ENCODE measurements at regions not wholly inside any gene's neighbourhood (a gene's known extent, or its start where the extent isn't known, plus 50 kb on each side); places are given as distances from the start of the nearest gene placed in this dataset.

GRCh38 chr2:129812654-129813053, 166.8 kb upstream of the RAB6C start:
- H3K9me3 ChIP-seq: peaks cover 4% of the 10 kb centered on the region
- H3K4me3 ChIP-seq: no peak overlapping the region
- no peak overlapping the region for H3K27ac ChIP-seq
- DNase-seq (no peak), ATAC-seq (no peak)
- H3K4me1 ChIP-seq: no peaks in the 10 kb centered on the region
- WGBS, 3 donors: 79 to 88% (median 81%) methylated on average over 3 of the region's 3 CpGs
- TF ChIP-seq CTCF (IDR thresholded peaks at IDR 0.05): no peak
- intact Hi-C loops (cut with DNase I): no loop called here
- H3K27me3 ChIP-seq (ENCODE audit: insufficient read depth in 3 of 3, low read length in 2 of 3): peaks cover 0 to 3% (median 0%) of the 10 kb centered on the region in 3 donors
- no peaks in the 10 kb centered on the region for H3K36me3 ChIP-seq (ENCODE audit: insufficient read depth in 1 of 2, low read depth in 1 of 2)

GRCh38 chr2:129813404-129813803, 166.1 kb upstream of the RAB6C start:
- ATAC-seq (no peak), DNase-seq (no peak)
- Histone ChIP-seq H3K9me3 (peaks cover 4% of the 10 kb centered on the region), H3K36me3 (ENCODE audit: insufficient read depth in 1 of 2, low read depth in 1 of 2) (no peaks in the 10 kb centered on the region), H3K27ac (no peak overlapping the region), H3K27me3 (ENCODE audit: insufficient read depth in 3 of 3, low read length in 2 of 3) (peaks cover 0 to 3% (median 0%) of the 10 kb centered on the region in 3 donors), H3K4me3 (no peak overlapping the region), H3K4me1 (no peaks in the 10 kb centered on the region)
- intact Hi-C loops (cut with DNase I): no loop called here
- 77 to 94% (median 84%) methylated on average over 4 of the region's 4 CpGs for WGBS, 3 donors
- no peak for TF ChIP-seq CTCF (IDR thresholded peaks at IDR 0.05)

GRCh38 chr2:129816813-129817574, 162.5 kb upstream of the RAB6C start:
- Histone ChIP-seq H3K36me3 (ENCODE audit: insufficient read depth in 1 of 2, low read depth in 1 of 2) (no peaks in the 10 kb centered on the region), H3K27ac (no peak overlapping the region), H3K4me3 (no peak overlapping the region), H3K9me3 (peaks cover 4% of the 10 kb centered on the region), H3K27me3 (ENCODE audit: insufficient read depth in 3 of 3, low read length in 2 of 3) (no peaks in the 10 kb centered on the region), H3K4me1 (no peaks in the 10 kb centered on the region)
- WGBS, 3 donors: 80 to 88% (median 86%) methylated on average over 16 of the region's 16 CpGs
- ATAC-seq (no peak), DNase-seq (no peak)
- intact Hi-C loops (cut with DNase I): no loop called here
- no peak for TF ChIP-seq CTCF (IDR thresholded peaks at IDR 0.05)

- H3K4me3 ChIP-seq: no peak overlapping the region
- WGBS, 3 donors: 82 to 89% (median 83%) methylated on average over 7 of the region's 7 CpGs
- no peaks in the 10 kb centered on the region for H3K4me1 ChIP-seq
- TF ChIP-seq CTCF (IDR thresholded peaks at IDR 0.05): no peak
- ATAC-seq (no peak), DNase-seq (no peak)
- H3K36me3 ChIP-seq (ENCODE audit: insufficient read depth in 1 of 2, low read depth in 1 of 2): no peaks in the 10 kb centered on the region
- H3K9me3 ChIP-seq: peaks cover 4% of the 10 kb centered on the region
- H3K27me3 ChIP-seq (ENCODE audit: insufficient read depth in 3 of 3, low read length in 2 of 3): no peaks in the 10 kb centered on the region
- no peak overlapping the region for H3K27ac ChIP-seq
- intact Hi-C loops (cut with DNase I): no loop called here
These were observed 159.6 kb upstream of the RAB6C start for GRCh38 chr2:129819855-129820254.

GRCh38 chr2:129820908-129821307, 158.6 kb upstream of the RAB6C start:
- TF ChIP-seq CTCF (IDR thresholded peaks at IDR 0.05): no peak
- no peaks in the 10 kb centered on the region for H3K27me3 ChIP-seq (ENCODE audit: insufficient read depth in 3 of 3, low read length in 2 of 3)
- no peak overlapping the region for H3K27ac ChIP-seq
- no peaks in the 10 kb centered on the region for H3K4me1 ChIP-seq
- DNase-seq (no peak), ATAC-seq (no peak)
- intact Hi-C loops (cut with DNase I): no loop called here
- H3K9me3 ChIP-seq: no peaks in the 10 kb centered on the region
- H3K36me3 ChIP-seq (ENCODE audit: insufficient read depth in 1 of 2, low read depth in 1 of 2): no peaks in the 10 kb centered on the region
- H3K4me3 ChIP-seq: no peak overlapping the region
- WGBS, 3 donors: 81 to 89% (median 84%) methylated on average over 6 of the region's 6 CpGs

Measured in psoas muscle (tissue), 7 donors.